Nephron progenitor cell (in vitro differentiated cells): ENCODE measurements at regions not wholly inside any gene's neighbourhood (a gene's known extent, or its start where the extent isn't known, plus 50 kb on each side); places are given as distances from the start of the nearest gene placed in this dataset.

Experiments
- DNase-seq: peaks from one replicate; pipeline ENCODE4 v3.0.0; 2021
- H3K27ac Mint-ChIP-seq: 2 replicates; pipeline ENCODE4 v1.8.0; 2021; ENCODE audit warnings: mild to moderate bottlenecking, moderate library complexity, mixed read lengths
- H3K27me3 Mint-ChIP-seq: 2 replicates; pipeline ENCODE4 v1.8.0; 2021; ENCODE audit warnings: mild to moderate bottlenecking, low read depth, mixed read lengths; ENCODE audit not compliant: poor library complexity
- H3K36me3 Mint-ChIP-seq: 2 replicates; pipeline ENCODE4 v1.8.0; 2021; ENCODE audit warnings: low read depth, mixed read lengths
- H3K4me1 Mint-ChIP-seq: 2 replicates; pipeline ENCODE4 v1.8.0; 2021; ENCODE audit warnings: mixed read lengths
- H3K4me3 Mint-ChIP-seq: 2 replicates; pipeline ENCODE4 v1.8.0; 2021; ENCODE audit warnings: mild to moderate bottlenecking, moderate library complexity, mixed read lengths
- H3K9me3 Mint-ChIP-seq: 2 replicates; pipeline ENCODE4 v1.8.0; 2021; ENCODE audit warnings: mild to moderate bottlenecking, moderate library complexity, mixed read lengths
- CTCF ChIP-seq: fragments of 200-600 bp; sonication (generic); IDR thresholded peaks from 2 replicates; pipeline ENCODE4 v1.5.0; 2021; ENCODE audit warnings: antibody characterized with exemption

GRCh38 chr13:42708391-42708790 is 73.0 kb upstream of the FAM216B start:
- H3K4me1 Mint-ChIP-seq = no peaks in the 10 kb centered on the region
- DNase-seq = no peak

GRCh38 chr13:42709276-42709675 is 72.1 kb upstream of the FAM216B start:
- Mint-ChIP-seq H3K36me3 (no peaks in the 10 kb centered on the region), H3K4me3 (no peak overlapping the region), H3K27ac (no peak overlapping the region), H3K9me3 (no peaks in the 10 kb centered on the region), H3K27me3 (peaks cover 3% of the 10 kb centered on the region), H3K4me1 (no peaks in the 10 kb centered on the region)
- no peak for TF ChIP-seq CTCF
- no peak for DNase-seq

More at GRCh38 chr13:42708391-42708790, 73.0 kb upstream of the FAM216B start:
- H3K27me3 Mint-ChIP-seq = peaks cover 3% of the 10 kb centered on the region
- H3K27ac Mint-ChIP-seq = no peak overlapping the region
- no peak for TF ChIP-seq CTCF
- no peaks in the 10 kb centered on the region for H3K36me3 Mint-ChIP-seq
- no peak overlapping the region for H3K4me3 Mint-ChIP-seq
- no peaks in the 10 kb centered on the region for H3K9me3 Mint-ChIP-seq

- Mint-ChIP-seq H3K27ac (no peak overlapping the region), H3K27me3 (no peaks in the 10 kb centered on the region), H3K4me1 (no peaks in the 10 kb centered on the region), H3K4me3 (no peak overlapping the region), H3K9me3 (no peaks in the 10 kb centered on the region), H3K36me3 (no peaks in the 10 kb centered on the region)
- DNase-seq = no peak
- no peak for TF ChIP-seq CTCF
Observed at GRCh38 chr13:42715909-42716308, 65.5 kb upstream of the FAM216B start.

- H3K36me3 Mint-ChIP-seq = no peaks in the 10 kb centered on the region
- no peak overlapping the region for H3K4me3 Mint-ChIP-seq
- H3K9me3 Mint-ChIP-seq = peaks cover 2% of the 10 kb centered on the region
- DNase-seq = no peak
- H3K27me3 Mint-ChIP-seq = no peaks in the 10 kb centered on the region
- no peaks in the 10 kb centered on the region for H3K4me1 Mint-ChIP-seq
- no peak for TF ChIP-seq CTCF
- H3K27ac Mint-ChIP-seq = no peak overlapping the region
Observed at GRCh38 chr13:42717176-42717575, 64.2 kb upstream of the FAM216B start.

GRCh38 chr13:42720113-42720857 is 61.1 kb upstream of the FAM216B start:
- H3K27ac Mint-ChIP-seq = peak overlapping the region; percentile 33
- H3K4me3 Mint-ChIP-seq = no peak overlapping the region
- DNase-seq = no peak
- no peaks in the 10 kb centered on the region for H3K4me1 Mint-ChIP-seq
- H3K27me3 Mint-ChIP-seq = no peaks in the 10 kb centered on the region
- no peak for TF ChIP-seq CTCF
- peaks cover 25% of the 10 kb centered on the region for H3K9me3 Mint-ChIP-seq
- H3K36me3 Mint-ChIP-seq = no peaks in the 10 kb centered on the region

GRCh38 chr13:42720858-42721219 is 60.5 kb upstream of the FAM216B start:
- Mint-ChIP-seq H3K36me3 (no peaks in the 10 kb centered on the region), H3K9me3 (peaks cover 29% of the 10 kb centered on the region), H3K4me3 (no peak overlapping the region), H3K27me3 (no peaks in the 10 kb centered on the region), H3K27ac (no peak overlapping the region), H3K4me1 (no peaks in the 10 kb centered on the region)
- no peak for DNase-seq
- TF ChIP-seq CTCF = no peak
